Astrocyte of the cerebellum (primary cell): ENCODE measurements at regions not wholly inside any gene's neighbourhood (a gene's known extent, or its start where the extent isn't known, plus 50 kb on each side); places are given as distances from the start of the nearest gene placed in this dataset.

Experiments
- DNase-seq: peaks from one replicate; pipeline ENCODE4 v3.0.0-alpha.2; 2011; ENCODE audit warnings: low read depth
- H3K4me3 ChIP-seq: 2 replicates; pipeline ENCODE4 v1.5.1; 2011; ENCODE audit warnings: mild to moderate bottlenecking, low read depth, low read length, moderate library complexity
- in situ Hi-C: cut with HindIII; loops from 2 replicates; pipeline ENCODE4 v1.10.0; 2017; ENCODE audit warnings: low sequenced_read_pairs
- TF ChIP-seq, protein P1 (sequence below): IDR thresholded peaks from 2 replicates; pipeline ENCODE4 v1.5.1; 2012; ENCODE audit warnings: low read length, low read depth, moderate library complexity, mild to moderate bottlenecking; ENCODE audit errors: missing control alignments

DNA sequence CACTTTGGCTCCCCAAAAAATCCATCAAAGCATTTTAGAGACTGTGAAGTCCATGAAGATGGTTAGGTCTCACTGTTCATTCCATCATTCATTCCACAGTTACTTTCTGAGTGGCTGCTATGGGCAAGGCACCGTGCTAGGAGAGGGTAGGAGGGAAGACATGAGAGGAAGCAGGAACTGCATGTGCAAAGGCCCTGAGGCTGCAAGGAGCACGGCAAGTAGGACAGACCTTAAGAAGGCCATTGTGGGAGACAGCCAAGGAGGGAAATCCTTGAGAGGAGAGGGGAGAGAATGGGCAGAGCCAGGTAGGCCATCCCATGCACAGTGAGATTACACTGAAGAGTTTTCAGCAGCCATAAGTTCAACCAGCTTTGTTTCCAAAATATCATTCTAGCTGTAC is 196.2 kb upstream of the DYNLRB2 start:
- TF ChIP-seq, protein P1, sequence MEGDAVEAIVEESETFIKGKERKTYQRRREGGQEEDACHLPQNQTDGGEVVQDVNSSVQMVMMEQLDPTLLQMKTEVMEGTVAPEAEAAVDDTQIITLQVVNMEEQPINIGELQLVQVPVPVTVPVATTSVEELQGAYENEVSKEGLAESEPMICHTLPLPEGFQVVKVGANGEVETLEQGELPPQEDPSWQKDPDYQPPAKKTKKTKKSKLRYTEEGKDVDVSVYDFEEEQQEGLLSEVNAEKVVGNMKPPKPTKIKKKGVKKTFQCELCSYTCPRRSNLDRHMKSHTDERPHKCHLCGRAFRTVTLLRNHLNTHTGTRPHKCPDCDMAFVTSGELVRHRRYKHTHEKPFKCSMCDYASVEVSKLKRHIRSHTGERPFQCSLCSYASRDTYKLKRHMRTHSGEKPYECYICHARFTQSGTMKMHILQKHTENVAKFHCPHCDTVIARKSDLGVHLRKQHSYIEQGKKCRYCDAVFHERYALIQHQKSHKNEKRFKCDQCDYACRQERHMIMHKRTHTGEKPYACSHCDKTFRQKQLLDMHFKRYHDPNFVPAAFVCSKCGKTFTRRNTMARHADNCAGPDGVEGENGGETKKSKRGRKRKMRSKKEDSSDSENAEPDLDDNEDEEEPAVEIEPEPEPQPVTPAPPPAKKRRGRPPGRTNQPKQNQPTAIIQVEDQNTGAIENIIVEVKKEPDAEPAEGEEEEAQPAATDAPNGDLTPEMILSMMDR: no peak
- H3K4me3 ChIP-seq: no peak overlapping the region
- no peak for DNase-seq
- in situ Hi-C loops: no loop called here

DNA sequence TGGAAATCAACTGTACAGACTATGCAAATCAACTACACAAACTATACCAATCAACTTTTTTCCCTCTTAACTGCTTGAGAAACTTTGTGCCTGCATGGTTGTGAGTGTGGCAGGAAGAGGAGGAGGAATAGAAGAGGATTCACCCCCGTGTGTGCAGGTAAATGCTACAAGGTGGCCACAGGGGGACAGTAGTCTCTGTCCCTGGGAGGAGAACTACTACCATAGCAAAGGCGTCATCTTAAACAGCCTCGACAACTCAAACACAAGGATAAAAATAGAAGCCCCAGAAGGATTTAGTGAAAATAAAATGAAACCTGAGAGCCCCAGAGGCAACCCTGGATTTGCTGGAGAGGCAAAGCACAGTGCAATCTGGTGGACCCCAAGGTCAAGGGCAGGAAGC is 199.5 kb upstream of the DYNLRB2 start:
- in situ Hi-C loops: no loop called here
- no peak for DNase-seq
- TF ChIP-seq, protein P1: no peak
- no peak overlapping the region for H3K4me3 ChIP-seq

DNA sequence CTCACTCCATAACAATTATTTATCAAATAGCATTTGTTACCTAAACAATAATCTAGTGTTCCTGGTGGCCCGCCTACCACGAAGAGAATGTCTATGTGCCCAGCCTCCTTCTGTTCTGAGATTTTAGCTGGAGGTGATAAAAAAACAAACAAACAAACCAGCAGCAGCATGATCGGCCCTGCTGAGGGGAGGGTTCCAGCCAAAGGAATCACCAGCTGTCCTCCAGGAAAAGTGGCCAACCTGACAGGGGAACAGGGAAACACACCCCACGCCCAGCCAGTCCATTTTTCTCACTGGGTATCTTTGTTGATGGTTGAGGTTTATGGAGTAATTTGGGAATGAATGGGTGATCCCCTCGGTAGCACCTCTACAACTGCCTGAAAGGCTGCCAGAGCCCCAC is 203.0 kb upstream of the DYNLRB2 start:
- in situ Hi-C loops: no loop called here
- TF ChIP-seq, protein P1: no peak
- H3K4me3 ChIP-seq: no peak overlapping the region
- no peak for DNase-seq

DNA sequence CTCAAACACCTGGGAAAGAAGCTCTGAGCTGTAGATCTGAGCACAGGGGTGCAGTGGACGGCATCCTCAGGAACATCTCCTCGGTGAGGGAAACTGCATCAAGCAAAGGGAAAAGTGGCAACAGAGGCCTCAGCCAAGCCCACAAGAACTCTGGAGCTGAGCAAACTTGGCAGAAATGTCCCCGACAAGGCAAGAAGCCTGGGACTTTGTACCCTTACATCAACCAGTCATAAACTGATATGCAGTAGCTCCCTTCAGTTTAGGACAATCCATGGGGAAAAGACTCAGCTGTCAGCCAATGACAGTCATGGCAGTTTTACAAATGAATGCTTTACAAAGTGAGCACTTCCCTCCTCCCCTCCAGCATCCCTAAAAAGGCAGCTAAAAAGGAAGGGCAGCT is 210.0 kb upstream of the DYNLRB2 start:
- H3K4me3 ChIP-seq: no peak overlapping the region
- DNase-seq: no peak
- in situ Hi-C loops: no loop called here
- TF ChIP-seq, protein P1: no peak

DNA sequence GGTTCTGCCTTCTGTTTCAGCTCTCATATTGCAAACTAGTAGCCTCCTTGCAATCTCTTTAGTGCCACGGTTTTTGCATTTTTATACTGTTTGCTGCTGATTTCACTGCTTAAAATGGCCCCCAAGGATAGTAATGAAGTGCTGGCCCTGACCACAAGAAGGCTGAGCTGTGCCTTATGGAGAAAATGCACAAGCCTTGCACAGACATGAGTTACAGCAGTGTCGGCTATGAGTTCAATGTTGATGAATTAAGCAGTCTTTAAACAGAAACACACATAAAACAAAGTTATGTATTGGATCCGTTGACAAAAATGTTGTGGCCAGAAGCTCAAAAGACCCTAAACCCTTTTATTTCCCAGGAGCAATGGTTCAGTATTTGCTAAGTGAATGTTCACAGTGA is 210.6 kb upstream of the DYNLRB2 start:
- in situ Hi-C loops: no loop called here
- TF ChIP-seq, protein P1: no peak
- no peak overlapping the region for H3K4me3 ChIP-seq
- no peak for DNase-seq

DNA sequence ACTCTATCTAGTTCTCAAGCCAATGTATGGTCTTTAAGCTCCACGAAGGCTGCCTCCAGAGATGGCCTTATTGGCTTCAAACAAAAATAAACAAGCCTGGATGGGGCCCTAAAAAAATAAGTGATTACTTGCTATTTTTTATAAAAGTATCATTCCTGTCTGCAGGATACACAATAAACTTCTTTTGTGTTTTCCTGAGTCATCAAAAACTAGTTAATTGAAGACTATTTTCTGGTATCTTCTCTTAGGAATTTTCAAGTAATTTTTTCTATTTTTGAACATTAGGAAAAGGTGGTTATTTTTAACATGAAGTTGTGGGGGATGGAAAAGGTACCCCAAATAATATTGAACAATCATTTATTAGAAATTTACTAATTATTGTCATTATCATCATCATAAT is 213.1 kb upstream of the DYNLRB2 start:
- DNase-seq: no peak
- H3K4me3 ChIP-seq: no peak overlapping the region
- TF ChIP-seq, protein P1: no peak
- in situ Hi-C loops: no loop called here

DNA sequence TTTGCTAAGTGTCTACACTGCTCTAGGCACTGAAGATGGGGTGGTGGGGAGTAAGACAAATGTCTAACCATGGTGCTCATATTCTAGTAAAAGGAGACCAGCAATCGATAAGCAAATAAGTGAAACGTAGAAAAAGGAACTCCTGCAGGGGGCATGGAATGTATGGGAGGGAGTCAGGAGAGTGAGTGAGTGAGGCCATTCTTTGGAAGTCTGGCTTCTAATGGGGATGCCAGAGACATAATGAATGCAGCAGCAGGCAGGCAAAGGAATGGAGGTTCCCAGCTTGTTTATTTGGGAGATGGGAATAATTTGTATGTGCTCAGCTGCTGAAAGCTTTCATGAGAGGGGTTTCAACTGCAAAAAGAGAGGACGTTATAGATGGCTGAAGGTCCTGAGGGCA is 216.4 kb upstream of the DYNLRB2 start:
- no peak overlapping the region for H3K4me3 ChIP-seq
- in situ Hi-C loops: no loop called here
- no peak for DNase-seq
- TF ChIP-seq, protein P1: no peak
